Gastrocnemius medialis (tissue), 4 donors: ENCODE measurements at regions not wholly inside any gene's neighbourhood (a gene's known extent, or its start where the extent isn't known, plus 50 kb on each side); places are given as distances from the start of the nearest gene placed in this dataset.

Experiments used
- ATAC-seq, 2 donors: fragments of 150-250 bp; one replicate each; pipeline ENCODE4 v1.9.1; 2016
- DNase-seq, 2 donors: peaks; one replicate each; pipeline ENCODE4 v3.0.0-alpha.2; 2019
- H3K27ac ChIP-seq, 4 donors: fragments of 200-600 bp; sonication (generic); 1 replicate in 1 of 4; 2 replicates in 3 of 4; pipeline ENCODE4 v1.5.1; 2016 to 2018; ENCODE audit warnings: mild to moderate bottlenecking in 2 of 4, moderate library complexity in 1 of 4
- H3K27me3 ChIP-seq, 3 donors: fragments of 200-600 bp; sonication (generic) in 2 of 3; 1 replicate in 1 of 3; 2 replicates in 2 of 3; pipeline versions ENCODE4 v1.5.1 to v1.6.0; 2016 to 2019; ENCODE audit warnings: mild to moderate bottlenecking in 1 of 3, moderate library complexity in 1 of 3
- H3K36me3 ChIP-seq, 2 donors: fragments of 200-600 bp; sonication (generic) in 1 of 2; one replicate each; pipeline ENCODE4 v1.5.1; 2017 to 2018
- H3K4me1 ChIP-seq, 2 donors: fragments of 200-600 bp; sonication (generic) in 1 of 2; one replicate each; pipeline ENCODE4 v1.5.1; 2016 to 2017; ENCODE audit warnings: mild to moderate bottlenecking in 2 of 2
- H3K4me3 ChIP-seq, 4 donors: fragments of 200-600 bp; sonication (generic) in 3 of 4; 1 replicate in 1 of 4; 2 replicates in 3 of 4; pipeline ENCODE4 v1.5.1; 2016 to 2019; ENCODE audit warnings: mild to moderate bottlenecking in 2 of 4
- H3K9me3 ChIP-seq, 3 donors: fragments of 200-600 bp; sonication (generic) in 2 of 3; 1 replicate in 1 of 3; 2 replicates in 2 of 3; pipeline ENCODE4 v1.5.1; 2016 to 2019
- CTCF ChIP-seq, 5 experiments: fragments of 450-650 bp in 3 of 5; fragments of 200-600 bp in 2 of 5; sonication (generic) in 2 of 5; IDR thresholded peaks in 4 of 5; conservative IDR thresholded peaks in 1 of 5; 1 replicate in 4 of 5; 2 replicates in 1 of 5; pipeline ENCODE4 v1.5.1; 2016 to 2019; ENCODE audit warnings: antibody characterized with exemption in 5 of 5, mild to moderate bottlenecking in 3 of 5, moderate library complexity in 3 of 5
- POLR2A ChIP-seq, 2 donors: fragments of 450-650 bp; IDR thresholded peaks; one replicate each; pipeline ENCODE4 v1.6.1; 2017; ENCODE audit warnings: antibody characterized with exemption in 2 of 2, mild to moderate bottlenecking in 2 of 2, moderate library complexity in 2 of 2
- in situ Hi-C, 4 donors: fragments of 200-750 bp; cut with MboI; loops; one replicate each; pipeline versions ENCODE4 v1.15.0 to v1.8.0; 2017; ENCODE audit warnings: low sequenced_read_pairs in 4 of 4
- intact Hi-C: fragments of 100-400 bp; cut with DNase I; formaldehyde crosslinking; loops from one replicate; pipeline ENCODE4 v1.15.1; 2023; ENCODE audit warnings: low total_unique reads

GRCh38 chr13:97559030-97559429 lies 125.1 kb downstream of the RAP2A start:
- in situ Hi-C loops (no loop called here), intact Hi-C loops (no loop called here)
- Histone ChIP-seq H3K27me3 (no peaks in the 10 kb centered on the region), H3K4me3 (no peak overlapping the region), H3K27ac (no peak overlapping the region), H3K4me1 (no peaks in the 10 kb centered on the region), H3K36me3 (no peaks in the 10 kb centered on the region), H3K9me3 (no peaks in the 10 kb centered on the region)
- no peak for DNase-seq
- ATAC-seq: no peak
- TF ChIP-seq POLR2A (IDR thresholded peaks at IDR 0.05): no peak
- TF ChIP-seq CTCF (IDR thresholded peaks at IDR 0.05 in 4 of 5, conservative IDR thresholded peaks at IDR 0.05 in 1 of 5): no peak

GRCh38 chr13:97559981-97560380 lies 126.0 kb downstream of the RAP2A start:
- no peak overlapping the region for H3K4me3 ChIP-seq
- intact Hi-C loops: no loop called here
- H3K36me3 ChIP-seq: no peaks in the 10 kb centered on the region
- no peak for DNase-seq
- ATAC-seq: no peak
- H3K9me3 ChIP-seq: no peaks in the 10 kb centered on the region
- H3K27ac ChIP-seq: no peak overlapping the region
- H3K27me3 ChIP-seq: peaks cover 0 to 2% (median 0%) of the 10 kb centered on the region in 3 donors
- no peaks in the 10 kb centered on the region for H3K4me1 ChIP-seq
- TF ChIP-seq POLR2A (IDR thresholded peaks at IDR 0.05) (no peak), CTCF (IDR thresholded peaks at IDR 0.05 in 4 of 5, conservative IDR thresholded peaks at IDR 0.05 in 1 of 5) (no peak)
- in situ Hi-C loops: no loop called here

GRCh38 chr13:97561182-97561581 lies 127.2 kb downstream of the RAP2A start:
- no peak for ATAC-seq
- Histone ChIP-seq H3K27ac (no peak overlapping the region), H3K4me1 (no peaks in the 10 kb centered on the region), H3K9me3 (no peaks in the 10 kb centered on the region), H3K27me3 (peaks cover 0 to 4% (median 0%) of the 10 kb centered on the region in 3 donors), H3K36me3 (no peaks in the 10 kb centered on the region), H3K4me3 (no peak overlapping the region)
- intact Hi-C loops (no loop called here), in situ Hi-C loops (no loop called here)
- TF ChIP-seq CTCF (IDR thresholded peaks at IDR 0.05 in 4 of 5, conservative IDR thresholded peaks at IDR 0.05 in 1 of 5) (no peak), POLR2A (IDR thresholded peaks at IDR 0.05) (no peak)
- no peak for DNase-seq

- no peak overlapping the region for H3K27ac ChIP-seq
- intact Hi-C loops: no loop called here
- no peak overlapping the region for H3K4me3 ChIP-seq
- no peaks in the 10 kb centered on the region for H3K9me3 ChIP-seq
- no peaks in the 10 kb centered on the region for H3K4me1 ChIP-seq
- ATAC-seq: no peak
- in situ Hi-C loops: no loop called here
- TF ChIP-seq POLR2A (IDR thresholded peaks at IDR 0.05) (no peak), CTCF (IDR thresholded peaks at IDR 0.05 in 4 of 5, conservative IDR thresholded peaks at IDR 0.05 in 1 of 5) (no peak)
- no peak for DNase-seq
- H3K27me3 ChIP-seq: peaks cover 0 to 4% (median 0%) of the 10 kb centered on the region in 3 donors
- no peaks in the 10 kb centered on the region for H3K36me3 ChIP-seq
Observed at GRCh38 chr13:97562962-97563361, 129.0 kb downstream of the RAP2A start.

- in situ Hi-C loops: no loop called here
- ATAC-seq: no peak
Observed at GRCh38 chr13:97564956-97565355, 131.0 kb downstream of the RAP2A start.

More at GRCh38 chr13:97564956-97565355, 131.0 kb downstream of the RAP2A start:
- Histone ChIP-seq H3K9me3 (no peaks in the 10 kb centered on the region), H3K27ac (no peak overlapping the region), H3K36me3 (no peaks in the 10 kb centered on the region), H3K27me3 (peaks cover 0 to 4% (median 0%) of the 10 kb centered on the region in 3 donors), H3K4me1 (no peaks in the 10 kb centered on the region), H3K4me3 (no peak overlapping the region)
- DNase-seq: no peak
- intact Hi-C loops: no loop called here
- TF ChIP-seq POLR2A (IDR thresholded peaks at IDR 0.05) (no peak), CTCF (IDR thresholded peaks at IDR 0.05 in 4 of 5, conservative IDR thresholded peaks at IDR 0.05 in 1 of 5) (no peak)
